Erythroblast (primary cell): ENCODE measurements at regions not wholly inside any gene's neighbourhood (a gene's known extent, or its start where the extent isn't known, plus 50 kb on each side); places are given as distances from the start of the nearest gene placed in this dataset.

ENCODE experiments used
- GATA1 ChIP-seq: IDR thresholded peaks from 2 replicates; pipeline ENCODE4 v1.6.1; 2011; ENCODE audit warnings: low read depth, mild to moderate bottlenecking, control low read depth, low read length, moderate library complexity
- POLR2A ChIP-seq: IDR thresholded peaks from 2 replicates; pipeline ENCODE4 v1.6.1; 2011; ENCODE audit warnings: mild to moderate bottlenecking, low read length

DNA sequence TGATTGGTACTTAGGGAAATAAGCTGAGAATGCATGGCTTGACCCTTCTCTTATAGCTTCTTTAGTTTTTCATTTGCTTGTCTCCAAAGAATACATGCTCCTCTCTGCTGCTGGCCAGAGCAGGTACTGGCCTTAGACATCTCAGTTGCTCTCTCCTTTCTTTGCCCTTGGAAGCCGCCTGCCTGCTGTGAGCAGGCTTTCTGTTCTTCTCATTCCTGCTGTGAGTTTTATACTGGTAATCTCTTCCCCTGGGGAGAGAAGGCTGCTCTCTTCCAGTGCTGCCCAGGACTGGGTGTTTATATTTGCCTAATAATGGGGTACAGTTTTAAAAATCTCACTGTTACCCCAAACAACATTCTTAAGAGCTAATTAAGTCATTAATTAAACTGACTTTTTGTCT lies 323.5 kb upstream of the LRRC7 start:
- no peak for TF ChIP-seq POLR2A
- no peak for TF ChIP-seq GATA1
